ENCODE measurements at regions not wholly inside any gene's neighbourhood (a gene's known extent, or its start where the extent isn't known, plus 50 kb on each side); places are given as distances from the start of the nearest gene placed in this dataset.

DNA sequence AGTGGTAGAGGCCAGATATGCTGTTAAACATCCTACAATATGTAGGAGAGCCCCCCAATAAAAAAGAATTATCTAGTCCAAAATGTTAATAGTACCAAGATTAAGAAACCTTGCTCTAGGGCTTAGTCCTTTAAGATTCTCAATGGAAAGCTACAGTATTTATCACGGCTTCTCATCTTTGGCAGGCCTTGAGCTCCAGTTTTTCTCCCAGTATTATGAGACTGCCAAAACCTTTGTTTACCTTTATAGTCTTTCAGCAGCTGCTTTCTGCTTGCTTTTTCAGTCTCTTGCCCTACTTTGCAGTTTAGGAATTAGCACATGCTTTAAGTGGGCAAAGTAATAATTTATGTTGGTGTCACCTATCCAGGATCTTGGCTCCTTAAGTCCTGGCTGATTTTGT is 59.7 kb downstream of the NHLRC1 start:
- H3K27ac ChIP-seq (replicated peaks) = no peak overlapping the region
- TF ChIP-seq GABPA (IDR thresholded peaks at IDR 0.05; ENCODE audit: low read depth) (no peak), SPI1 (IDR thresholded peaks at IDR 0.05; ENCODE audit: borderline replicate concordance, low read depth) (no peak), REST (IDR thresholded peaks at IDR 0.05; ENCODE audit: insufficient replicate concordance, low read depth) (no peak), POLR2AphosphoS5 (IDR thresholded peaks at IDR 0.05; ENCODE audit: low read depth) (no peak), CTCF (IDR thresholded peaks at IDR 0.05; ENCODE audit: insufficient read depth, low read length) (no peak)
- H3K27me3 ChIP-seq (ENCODE audit: insufficient read depth, poor library complexity, severe bottlenecking) = no peaks in the 10 kb centered on the region
- H3K4me3 ChIP-seq (replicated peaks; ENCODE audit: insufficient read depth, low read length) = no peak overlapping the region
- no peak for DNase-seq (ENCODE audit: low read depth in 1 of 2, low spot score in 1 of 2)

GRCh38 chr6:18058429-18058828 is 64.0 kb downstream of the NHLRC1 start:
- no peak for DNase-seq (ENCODE audit: low read depth in 1 of 2, low spot score in 1 of 2)
- Histone ChIP-seq H3K27ac (replicated peaks) (no peak overlapping the region), H3K4me3 (replicated peaks; ENCODE audit: insufficient read depth, low read length) (no peak overlapping the region), H3K27me3 (ENCODE audit: insufficient read depth, poor library complexity, severe bottlenecking) (no peaks in the 10 kb centered on the region)
- TF ChIP-seq CTCF (IDR thresholded peaks at IDR 0.05; ENCODE audit: insufficient read depth, low read length) (no peak), GABPA (IDR thresholded peaks at IDR 0.05; ENCODE audit: low read depth) (no peak), POLR2AphosphoS5 (IDR thresholded peaks at IDR 0.05; ENCODE audit: low read depth) (no peak), SPI1 (IDR thresholded peaks at IDR 0.05; ENCODE audit: borderline replicate concordance, low read depth) (no peak), REST (IDR thresholded peaks at IDR 0.05; ENCODE audit: insufficient replicate concordance, low read depth) (no peak)

- Histone ChIP-seq H3K27ac (replicated peaks) (no peak overlapping the region), H3K27me3 (ENCODE audit: insufficient read depth, poor library complexity, severe bottlenecking) (no peaks in the 10 kb centered on the region), H3K4me3 (replicated peaks; ENCODE audit: insufficient read depth, low read length) (no peak overlapping the region)
- TF ChIP-seq POLR2AphosphoS5 (IDR thresholded peaks at IDR 0.05; ENCODE audit: low read depth) = no peak
- no peak for TF ChIP-seq GABPA (IDR thresholded peaks at IDR 0.05; ENCODE audit: low read depth)
- TF ChIP-seq REST (IDR thresholded peaks at IDR 0.05; ENCODE audit: insufficient replicate concordance, low read depth) = no peak
- no peak for TF ChIP-seq CTCF (IDR thresholded peaks at IDR 0.05; ENCODE audit: insufficient read depth, low read length)
- TF ChIP-seq SPI1 (IDR thresholded peaks at IDR 0.05; ENCODE audit: borderline replicate concordance, low read depth) = no peak
- no peak for DNase-seq (ENCODE audit: low read depth in 1 of 2, low spot score in 1 of 2)
Observed at GRCh38 chr6:18055714-18056382, 66.6 kb downstream of the NHLRC1 start.

Data from HL-60 (cell line).